ENCODE measurements at regions not wholly inside any gene's neighbourhood (a gene's known extent, or its start where the extent isn't known, plus 50 kb on each side); places are given as distances from the start of the nearest gene placed in this dataset.

DNA sequence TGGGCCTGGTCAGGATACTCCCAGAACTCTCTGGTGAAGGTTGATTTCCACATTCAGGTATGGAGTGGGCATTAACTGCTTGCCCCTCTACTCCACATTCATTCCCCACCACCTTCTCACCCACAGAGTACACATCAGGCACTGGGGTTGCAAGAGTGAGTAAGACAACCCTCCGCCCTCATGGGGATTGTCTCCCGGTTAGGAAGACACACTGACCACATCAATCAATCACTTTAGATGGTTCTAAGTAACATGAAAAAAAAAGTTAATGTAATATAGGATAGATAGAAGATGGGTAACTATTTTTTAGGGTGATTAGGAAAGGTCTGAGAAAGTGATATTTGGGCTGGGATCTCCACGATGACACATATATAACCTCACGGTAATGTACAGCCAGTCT, 116.0 kb upstream of the NEO1 start:
- TF ChIP-seq, protein P1, sequence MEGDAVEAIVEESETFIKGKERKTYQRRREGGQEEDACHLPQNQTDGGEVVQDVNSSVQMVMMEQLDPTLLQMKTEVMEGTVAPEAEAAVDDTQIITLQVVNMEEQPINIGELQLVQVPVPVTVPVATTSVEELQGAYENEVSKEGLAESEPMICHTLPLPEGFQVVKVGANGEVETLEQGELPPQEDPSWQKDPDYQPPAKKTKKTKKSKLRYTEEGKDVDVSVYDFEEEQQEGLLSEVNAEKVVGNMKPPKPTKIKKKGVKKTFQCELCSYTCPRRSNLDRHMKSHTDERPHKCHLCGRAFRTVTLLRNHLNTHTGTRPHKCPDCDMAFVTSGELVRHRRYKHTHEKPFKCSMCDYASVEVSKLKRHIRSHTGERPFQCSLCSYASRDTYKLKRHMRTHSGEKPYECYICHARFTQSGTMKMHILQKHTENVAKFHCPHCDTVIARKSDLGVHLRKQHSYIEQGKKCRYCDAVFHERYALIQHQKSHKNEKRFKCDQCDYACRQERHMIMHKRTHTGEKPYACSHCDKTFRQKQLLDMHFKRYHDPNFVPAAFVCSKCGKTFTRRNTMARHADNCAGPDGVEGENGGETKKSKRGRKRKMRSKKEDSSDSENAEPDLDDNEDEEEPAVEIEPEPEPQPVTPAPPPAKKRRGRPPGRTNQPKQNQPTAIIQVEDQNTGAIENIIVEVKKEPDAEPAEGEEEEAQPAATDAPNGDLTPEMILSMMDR (IDR thresholded peaks at IDR 0.05 in 4 of 5, conservative IDR thresholded peaks at IDR 0.05 in 1 of 5): no peak
- TF ChIP-seq POLR2A (IDR thresholded peaks at IDR 0.05): no peak
